Tibial nerve (tissue), 4 donors: ENCODE measurements at regions not wholly inside any gene's neighbourhood (a gene's known extent, or its start where the extent isn't known, plus 50 kb on each side); places are given as distances from the start of the nearest gene placed in this dataset.

Experiments
- DNase-seq, 2 donors: peaks; one replicate each; pipeline ENCODE4 v3.0.0-alpha.2; 2019; ENCODE audit warnings: low spot score in 2 of 2
- H3K27ac ChIP-seq, 4 donors: fragments of 200-600 bp; sonication (generic) in 3 of 4; one replicate each; pipeline ENCODE4 v1.5.1; 2017 to 2019; ENCODE audit warnings: mild to moderate bottlenecking in 1 of 4
- H3K27me3 ChIP-seq, 2 donors: fragments of 200-600 bp; sonication (generic) in 1 of 2; one replicate each; pipeline versions ENCODE4 v1.5.1 to v1.6.0; 2017 to 2019
- H3K36me3 ChIP-seq, 3 donors: fragments of 200-600 bp; sonication (generic); one replicate each; pipeline ENCODE4 v1.5.1; 2018 to 2019
- H3K4me1 ChIP-seq, 4 donors: fragments of 200-600 bp; sonication (generic) in 3 of 4; one replicate each; pipeline ENCODE4 v1.5.1; 2017 to 2019
- H3K4me3 ChIP-seq, 4 donors: fragments of 200-600 bp; sonication (generic) in 3 of 4; one replicate each; pipeline ENCODE4 v1.5.1; 2017 to 2019; ENCODE audit warnings: mild to moderate bottlenecking in 1 of 4, moderate library complexity in 1 of 4
- H3K9me3 ChIP-seq, 4 donors: fragments of 200-600 bp; sonication (generic) in 3 of 4; one replicate each; pipeline ENCODE4 v1.5.1; 2017 to 2019
- EP300 ChIP-seq, 2 donors: sonication (generic); formaldehyde crosslinking; IDR thresholded peaks; one replicate each; pipeline ENCODE4 v1.6.1; 2017; ENCODE audit warnings: antibody characterized with exemption in 2 of 2, mild to moderate bottlenecking in 1 of 2
- POLR2A ChIP-seq, 2 donors: fragments of 450-650 bp; IDR thresholded peaks; one replicate each; pipeline ENCODE4 v1.6.1; 2017; ENCODE audit warnings: antibody characterized with exemption in 2 of 2, mild to moderate bottlenecking in 2 of 2, moderate library complexity in 2 of 2
- WGBS, 2 donors: methylation state at CpG; one replicate each; pipeline ENCODE4 v1.1.5; 2018; 5-methylcytosine and 5-hydroxymethylcytosine counted together
- TF ChIP-seq, protein P1 (sequence below), 5 experiments: fragments of 200-600 bp in 3 of 5; fragments of 450-650 bp in 2 of 5; sonication (generic) in 3 of 5; IDR thresholded peaks; one replicate each; pipeline ENCODE4 v1.5.1; 2016 to 2019; ENCODE audit warnings: antibody characterized with exemption in 5 of 5, mild to moderate bottlenecking in 3 of 5, moderate library complexity in 2 of 5

DNA sequence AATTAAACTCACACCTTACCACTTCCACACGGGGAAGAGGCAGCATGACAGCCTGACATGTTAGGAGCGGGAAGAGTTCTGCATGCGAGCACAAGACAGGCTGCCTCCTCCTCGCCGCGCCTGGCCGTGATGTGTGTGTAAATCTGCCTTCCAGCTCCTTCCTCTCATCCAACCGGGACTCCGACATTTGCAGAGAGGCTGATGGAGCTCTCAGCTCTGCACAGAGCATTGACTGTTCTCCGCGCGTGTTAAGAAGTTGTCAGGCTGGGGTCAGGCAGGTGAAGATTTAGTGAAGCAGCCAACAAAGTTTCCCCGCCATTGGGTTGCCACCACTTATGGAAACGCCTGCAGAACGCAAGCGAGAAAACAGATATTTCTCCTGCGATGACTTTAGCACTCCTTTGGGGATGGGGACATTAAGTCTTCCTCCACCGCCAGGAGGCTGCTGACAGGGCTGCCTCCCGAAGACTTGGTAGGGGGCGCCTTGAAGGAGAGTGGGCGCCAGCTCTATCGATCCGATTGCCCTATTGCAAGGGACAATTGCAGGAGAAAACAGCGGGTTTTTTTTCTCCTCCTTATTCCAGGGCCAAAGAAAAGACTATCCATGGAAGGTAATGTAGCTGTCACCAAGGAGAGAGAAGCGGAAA lies 213.9 kb upstream of the TSHZ3 start:
- 85 to 89% methylated on average over 25 of the region's 25 CpGs for WGBS, 2 donors
- Histone ChIP-seq H3K36me3 (no peaks in the 10 kb centered on the region), H3K27ac (no peak overlapping the region), H3K4me3 (no peak overlapping the region), H3K27me3 (no peaks in the 10 kb centered on the region), H3K4me1 (no peaks in the 10 kb centered on the region), H3K9me3 (peaks cover 0 to 22% (median 0%) of the 10 kb centered on the region in 4 donors)
- TF ChIP-seq, protein P1, sequence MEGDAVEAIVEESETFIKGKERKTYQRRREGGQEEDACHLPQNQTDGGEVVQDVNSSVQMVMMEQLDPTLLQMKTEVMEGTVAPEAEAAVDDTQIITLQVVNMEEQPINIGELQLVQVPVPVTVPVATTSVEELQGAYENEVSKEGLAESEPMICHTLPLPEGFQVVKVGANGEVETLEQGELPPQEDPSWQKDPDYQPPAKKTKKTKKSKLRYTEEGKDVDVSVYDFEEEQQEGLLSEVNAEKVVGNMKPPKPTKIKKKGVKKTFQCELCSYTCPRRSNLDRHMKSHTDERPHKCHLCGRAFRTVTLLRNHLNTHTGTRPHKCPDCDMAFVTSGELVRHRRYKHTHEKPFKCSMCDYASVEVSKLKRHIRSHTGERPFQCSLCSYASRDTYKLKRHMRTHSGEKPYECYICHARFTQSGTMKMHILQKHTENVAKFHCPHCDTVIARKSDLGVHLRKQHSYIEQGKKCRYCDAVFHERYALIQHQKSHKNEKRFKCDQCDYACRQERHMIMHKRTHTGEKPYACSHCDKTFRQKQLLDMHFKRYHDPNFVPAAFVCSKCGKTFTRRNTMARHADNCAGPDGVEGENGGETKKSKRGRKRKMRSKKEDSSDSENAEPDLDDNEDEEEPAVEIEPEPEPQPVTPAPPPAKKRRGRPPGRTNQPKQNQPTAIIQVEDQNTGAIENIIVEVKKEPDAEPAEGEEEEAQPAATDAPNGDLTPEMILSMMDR (IDR thresholded peaks at IDR 0.05) = no peak
- no peak for TF ChIP-seq POLR2A (IDR thresholded peaks at IDR 0.05)
- TF ChIP-seq EP300 (IDR thresholded peaks at IDR 0.05) = no peak
- DNase-seq = no peak

DNA sequence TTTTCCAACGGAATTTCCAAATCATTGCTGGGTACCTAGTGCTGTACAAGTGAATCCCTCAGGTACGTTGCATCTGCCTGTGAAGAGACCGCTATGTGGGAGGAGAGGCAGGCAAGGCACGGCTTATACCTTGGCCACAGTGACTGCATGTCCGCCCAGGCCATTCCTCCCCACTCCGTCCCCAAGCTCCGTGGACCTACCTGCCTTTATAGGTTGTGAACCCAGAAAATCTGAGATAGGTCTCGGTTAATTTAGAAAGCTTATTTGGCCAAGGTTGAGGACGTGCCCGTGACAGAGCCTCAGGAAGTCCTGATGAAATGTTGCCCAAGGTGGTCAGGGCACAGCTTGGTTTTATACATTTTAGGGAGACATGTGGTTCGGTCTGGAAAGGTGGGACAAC lies 218.5 kb upstream of the TSHZ3 start:
- TF ChIP-seq EP300 (IDR thresholded peaks at IDR 0.05) (no peak), POLR2A (IDR thresholded peaks at IDR 0.05) (no peak)
- TF ChIP-seq, protein P1 (IDR thresholded peaks at IDR 0.05) = no peak
- DNase-seq = no peak
- no peaks in the 10 kb centered on the region for H3K4me1 ChIP-seq
- no peaks in the 10 kb centered on the region for H3K27me3 ChIP-seq
- no peak overlapping the region for H3K27ac ChIP-seq
- 85 to 90% methylated on average over 11 of the region's 11 CpGs for WGBS, 2 donors
- peaks cover 0 to 10% (median 0%) of the 10 kb centered on the region in 4 donors for H3K9me3 ChIP-seq
- H3K36me3 ChIP-seq = no peaks in the 10 kb centered on the region
- no peak overlapping the region for H3K4me3 ChIP-seq

DNA sequence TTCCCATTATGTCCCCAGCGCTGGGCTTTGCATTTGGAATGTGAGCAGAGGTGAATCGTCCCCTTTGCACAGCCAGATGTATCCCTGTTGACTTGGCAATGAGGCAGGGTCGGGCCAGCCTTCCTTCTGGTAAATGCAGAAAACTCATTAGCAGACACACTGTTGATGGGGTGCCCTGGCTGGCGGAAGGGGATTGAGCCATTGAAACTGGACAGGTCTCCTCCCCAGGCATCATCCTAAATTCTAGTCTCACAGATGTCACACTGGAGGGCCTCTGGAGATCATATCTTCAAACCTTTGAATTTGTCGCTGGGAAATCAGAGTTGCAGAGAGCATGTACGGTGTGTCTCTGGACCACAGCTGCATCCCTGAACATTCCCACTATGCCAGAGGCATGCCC lies 219.5 kb upstream of the TSHZ3 start:
- Histone ChIP-seq H3K4me3 (no peak overlapping the region), H3K27ac (no peak overlapping the region), H3K27me3 (no peaks in the 10 kb centered on the region), H3K4me1 (no peaks in the 10 kb centered on the region), H3K9me3 (peaks cover 0 to 10% (median 0%) of the 10 kb centered on the region in 4 donors), H3K36me3 (no peaks in the 10 kb centered on the region)
- no peak for DNase-seq
- no peak for TF ChIP-seq EP300 (IDR thresholded peaks at IDR 0.05)
- no peak for TF ChIP-seq POLR2A (IDR thresholded peaks at IDR 0.05)
- TF ChIP-seq, protein P1 (IDR thresholded peaks at IDR 0.05) = no peak
- WGBS, 2 donors = 82 to 84% methylated on average over 6 of the region's 6 CpGs

DNA sequence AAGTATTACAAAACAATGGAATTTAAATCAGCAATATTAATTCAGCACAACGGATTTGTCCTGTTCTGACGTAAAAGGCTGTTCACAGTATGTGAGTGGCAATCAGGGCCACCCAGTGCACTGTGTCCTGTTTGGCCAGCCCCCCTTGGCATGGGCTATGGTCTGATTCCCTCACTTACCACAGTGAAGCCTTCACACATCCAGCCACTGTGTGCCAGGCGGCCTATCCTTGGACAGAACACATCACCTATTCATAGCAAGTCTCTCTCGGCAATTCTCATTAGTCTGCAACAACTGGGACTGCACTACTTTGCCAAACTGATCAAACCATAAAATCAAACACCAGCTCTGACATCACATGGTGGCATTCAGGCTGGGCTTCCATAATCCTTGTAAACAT lies 221.5 kb upstream of the TSHZ3 start:
- Histone ChIP-seq H3K4me1 (no peaks in the 10 kb centered on the region), H3K9me3 (peaks cover 0 to 10% (median 0%) of the 10 kb centered on the region in 4 donors), H3K4me3 (no peak overlapping the region), H3K27ac (no peak overlapping the region), H3K27me3 (no peaks in the 10 kb centered on the region), H3K36me3 (no peaks in the 10 kb centered on the region)
- 68 to 74% methylated on average over 4 of the region's 4 CpGs for WGBS, 2 donors
- no peak for TF ChIP-seq EP300 (IDR thresholded peaks at IDR 0.05)
- TF ChIP-seq, protein P1 (IDR thresholded peaks at IDR 0.05) = no peak
- no peak for TF ChIP-seq POLR2A (IDR thresholded peaks at IDR 0.05)
- no peak for DNase-seq

DNA sequence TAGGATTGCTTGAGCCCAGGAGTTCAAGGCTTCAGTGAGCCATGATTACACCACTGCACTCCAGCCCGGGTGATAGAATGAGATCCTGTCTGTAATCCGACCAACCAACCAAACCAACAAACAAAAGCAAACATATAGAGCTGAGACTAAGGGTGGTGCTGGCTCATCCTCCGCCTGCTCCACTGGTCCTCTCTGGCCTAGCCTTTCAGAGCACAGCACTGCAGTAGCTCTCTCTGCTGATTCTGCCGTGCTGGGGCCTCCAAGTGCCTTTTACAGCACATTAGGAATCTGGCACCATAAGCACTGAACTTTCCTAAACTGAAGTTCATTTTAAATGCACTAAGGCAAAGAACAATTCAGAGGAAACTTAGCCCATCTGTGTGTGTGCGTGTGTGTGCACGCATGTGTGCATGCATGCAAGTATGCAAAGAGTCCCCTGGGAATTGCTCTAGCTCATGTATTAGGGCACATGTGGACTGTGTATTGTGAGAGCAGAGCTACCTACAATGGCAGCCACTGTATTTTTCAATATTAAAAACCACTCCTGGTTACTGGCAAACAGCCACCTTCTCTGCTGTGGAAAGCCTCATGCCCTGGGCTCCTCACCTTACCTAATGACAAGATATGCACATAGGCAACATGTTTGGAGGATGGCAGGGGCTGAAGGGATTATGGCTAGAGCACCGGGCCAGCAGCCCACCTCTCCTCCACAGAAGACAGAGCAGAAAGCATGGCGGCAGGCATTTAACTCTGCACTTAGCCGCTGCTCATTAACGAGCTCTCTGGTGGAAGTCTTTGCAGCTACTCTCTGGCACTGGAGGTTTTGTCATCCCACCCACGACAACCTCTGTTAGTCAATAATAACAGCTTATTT lies 223.1 kb upstream of the TSHZ3 start:
- no peak for DNase-seq
- TF ChIP-seq POLR2A (IDR thresholded peaks at IDR 0.05) = no peak
- TF ChIP-seq EP300 (IDR thresholded peaks at IDR 0.05) = no peak
- TF ChIP-seq, protein P1 (IDR thresholded peaks at IDR 0.05) = no peak
- WGBS, 2 donors = 72 to 75% methylated on average over 11 of the region's 11 CpGs
- Histone ChIP-seq H3K36me3 (no peaks in the 10 kb centered on the region), H3K27ac (no peak overlapping the region), H3K4me1 (no peaks in the 10 kb centered on the region), H3K27me3 (no peaks in the 10 kb centered on the region), H3K4me3 (no peak overlapping the region), H3K9me3 (no peaks in the 10 kb centered on the region)
